Glomerular endothelial cell (primary cell): ENCODE measurements at regions not wholly inside any gene's neighbourhood (a gene's known extent, or its start where the extent isn't known, plus 50 kb on each side); places are given as distances from the start of the nearest gene placed in this dataset.
"Not testable (repeated sequence)": the region's sequence is repeated elsewhere in the genome, so short reads cannot be mapped to it uniquely, and the experiment has no call there.

Source experiments
- DNase-seq: peaks from one replicate; pipeline ENCODE4 v3.0.0-alpha.2; 2011; ENCODE audit warnings: low read depth, low spot score; ENCODE audit errors: extremely low read depth

- no peak for DNase-seq
These were observed 632.0 kb upstream of the SPRY2 start for GRCh38 chr13:80972857-80973478.

GRCh38 chr13:80965097-80965496 lies 624.2 kb upstream of the SPRY2 start:
- no peak for DNase-seq

GRCh38 chr13:80962855-80963254 lies 621.9 kb upstream of the SPRY2 start:
- no peak for DNase-seq

- no peak for DNase-seq
These were observed 621.2 kb upstream of the SPRY2 start for GRCh38 chr13:80962173-80962572.

GRCh38 chr13:80957019-80957655 lies 616.2 kb upstream of the SPRY2 start:
- no peak for DNase-seq

- DNase-seq, result no peak
These were observed 614.6 kb upstream of the SPRY2 start for GRCh38 chr13:80955501-80955900.

- DNase-seq, result no peak
These were observed 611.2 kb upstream of the SPRY2 start for GRCh38 chr13:80952158-80952557.

GRCh38 chr13:80946008-80946802 lies 605.3 kb upstream of the SPRY2 start:
- DNase-seq, result no peak

- DNase-seq, result no peak
These were observed 604.4 kb upstream of the SPRY2 start for GRCh38 chr13:80945328-80945727.

GRCh38 chr13:80939581-80939980 lies 598.7 kb upstream of the SPRY2 start:
- DNase-seq, result no peak

- no peak for DNase-seq
These were observed 590.8 kb upstream of the SPRY2 start for GRCh38 chr13:80931766-80932165.

- no peak for DNase-seq
These were observed 590.2 kb upstream of the SPRY2 start for GRCh38 chr13:80931118-80931517.

GRCh38 chr13:80928241-80928640 lies 587.3 kb upstream of the SPRY2 start:
- no peak for DNase-seq

- not testable (repeated sequence) for DNase-seq
These were observed 585.1 kb upstream of the SPRY2 start for GRCh38 chr13:80926024-80926423.

GRCh38 chr13:80924596-80924995 lies 583.7 kb upstream of the SPRY2 start:
- DNase-seq, result peak; percentile 45

- DNase-seq, result no peak
These were observed 583.0 kb upstream of the SPRY2 start for GRCh38 chr13:80923907-80924306.

GRCh38 chr13:80921971-80922370 lies 581.0 kb upstream of the SPRY2 start:
- DNase-seq, result no peak

- peak; percentile 68 for DNase-seq
These were observed 580.6 kb upstream of the SPRY2 start for GRCh38 chr13:80921541-80921940.

GRCh38 chr13:80906860-80907259 lies 565.9 kb upstream of the SPRY2 start:
- no peak for DNase-seq

GRCh38 chr13:80904386-80904785 lies 563.5 kb upstream of the SPRY2 start:
- no peak for DNase-seq

GRCh38 chr13:80903911-80904310 lies 563.0 kb upstream of the SPRY2 start:
- no peak for DNase-seq

- no peak for DNase-seq
These were observed 560.6 kb upstream of the SPRY2 start for GRCh38 chr13:80901530-80901929.
